ENCODE measurements at regions not wholly inside any gene's neighbourhood (a gene's known extent, or its start where the extent isn't known, plus 50 kb on each side); places are given as distances from the start of the nearest gene placed in this dataset.
"Not testable (repeated sequence)": the region's sequence is repeated elsewhere in the genome, so short reads cannot be mapped to it uniquely, and the experiment has no call there.

DNA sequence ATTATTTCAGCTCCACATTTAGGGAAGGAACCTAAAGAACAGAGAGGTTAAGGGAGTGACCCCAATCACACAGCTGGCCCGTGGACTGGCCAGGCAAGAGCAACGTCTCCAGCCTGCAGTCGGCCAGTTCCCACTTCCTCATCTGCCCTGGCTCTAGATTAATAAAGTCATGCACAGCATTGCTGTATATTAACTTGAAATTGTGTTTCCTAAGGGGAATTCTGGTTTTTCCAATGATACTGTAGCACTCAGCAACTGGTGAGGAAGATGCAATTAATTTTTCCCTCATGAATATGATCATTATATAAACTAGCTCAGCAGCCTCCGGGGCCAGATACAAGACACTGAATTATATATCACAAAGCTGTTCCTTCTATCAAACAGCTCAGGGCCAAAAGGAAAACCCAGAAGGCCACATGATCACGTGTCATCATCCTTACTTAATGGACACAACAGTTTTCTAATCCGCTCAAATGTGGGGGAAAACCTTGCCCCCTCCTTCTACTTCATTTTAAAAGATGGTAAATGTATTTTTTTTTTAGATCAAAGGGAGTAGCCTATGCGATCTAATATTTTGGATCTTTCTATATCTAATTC is 295.3 kb upstream of the PRKCQ start:
- no peak for DNase-seq (ENCODE audit: low read depth)

DNA sequence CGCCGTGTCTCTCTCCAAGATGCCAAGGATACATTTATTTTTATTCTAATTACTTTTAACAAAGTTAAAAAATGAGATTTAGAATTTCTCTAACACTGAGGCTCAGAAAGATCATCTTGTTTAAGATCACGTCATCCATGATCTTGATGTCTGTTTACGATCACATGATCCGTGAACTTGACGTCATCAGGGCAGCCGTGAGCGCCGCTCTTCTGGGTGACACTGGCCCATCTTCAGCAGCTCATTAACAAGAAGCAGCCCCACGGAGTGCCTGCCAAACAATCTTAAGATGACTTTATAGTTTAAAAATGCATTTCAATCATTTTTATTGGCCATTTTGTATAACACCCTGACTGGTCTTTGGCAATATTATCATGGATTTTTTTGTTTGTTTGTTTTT is 291.1 kb upstream of the PRKCQ start:
- DNase-seq (ENCODE audit: low read depth) = no peak

DNA sequence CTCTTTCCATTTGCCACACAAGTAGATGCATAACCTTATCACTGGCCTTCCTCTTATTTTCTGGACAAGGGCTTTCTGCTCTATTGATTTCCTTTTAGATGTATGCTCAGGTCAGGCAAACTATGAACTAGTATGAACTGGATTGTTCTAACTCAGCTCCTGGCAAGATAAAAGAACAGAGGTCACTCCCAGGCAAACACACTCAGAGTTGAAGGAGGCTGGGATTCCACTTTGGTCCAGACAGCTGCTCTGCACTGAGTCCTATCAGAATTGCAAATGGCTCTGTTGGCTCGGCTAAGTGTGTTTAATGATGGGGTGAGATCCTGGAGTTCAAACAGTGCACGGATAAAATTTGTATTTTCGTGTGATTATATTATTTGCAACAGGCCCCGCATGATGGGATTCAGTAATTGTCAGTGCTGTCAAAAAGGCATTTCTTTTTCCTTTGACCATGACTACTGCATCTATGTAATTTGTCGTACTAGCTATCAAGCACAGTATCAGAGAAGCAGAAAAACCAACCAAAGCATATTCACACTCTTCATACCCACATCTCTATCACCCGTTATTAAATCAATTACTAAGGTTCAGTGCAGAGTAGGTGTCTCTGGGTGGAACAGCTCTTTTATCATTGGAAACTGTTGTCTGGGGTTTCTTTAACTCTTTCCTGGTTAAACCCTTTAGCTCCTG is 288.1 kb upstream of the PRKCQ start:
- DNase-seq (ENCODE audit: low read depth) = no peak

DNA sequence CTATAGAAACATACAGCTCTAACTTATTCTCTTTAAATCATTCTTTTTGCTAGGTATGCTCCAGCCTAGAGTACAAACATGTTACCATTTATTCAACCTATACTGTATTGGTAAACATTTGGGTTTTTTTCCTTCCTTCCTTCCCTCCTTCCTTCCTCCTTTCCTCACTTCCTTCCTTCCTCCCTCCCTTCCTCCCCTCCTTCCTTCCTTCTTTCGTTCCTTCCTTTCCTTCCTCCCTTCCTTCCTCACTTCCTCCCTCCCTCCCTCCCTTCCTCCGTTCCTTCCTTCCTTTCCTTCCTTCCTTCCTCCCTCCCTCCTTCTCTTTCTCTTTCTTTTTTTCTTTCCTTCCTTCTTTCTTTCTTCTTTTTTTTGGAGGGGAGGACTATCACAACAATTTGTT is 286.7 kb upstream of the PRKCQ start:
- DNase-seq (ENCODE audit: low read depth) = no peak

DNA sequence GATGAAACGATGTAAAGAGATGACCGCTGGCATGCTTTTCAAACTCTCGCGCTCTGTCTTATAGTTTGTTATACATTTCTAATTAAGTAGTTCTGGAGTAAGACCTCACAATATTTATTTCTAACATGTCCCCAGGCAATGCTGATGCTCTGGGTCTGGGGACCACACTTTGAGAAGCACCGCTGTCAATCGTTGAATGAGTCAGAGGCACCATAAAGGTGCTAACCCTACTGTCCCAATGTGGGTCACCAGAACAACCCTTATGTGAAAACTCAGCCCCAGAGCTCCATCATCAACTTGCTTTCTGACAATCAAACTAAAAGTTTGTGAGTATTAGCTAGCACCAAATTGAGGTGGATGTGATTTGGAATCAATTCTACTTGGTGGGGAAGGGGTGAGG is 284.1 kb upstream of the PRKCQ start:
- no peak for DNase-seq (ENCODE audit: low read depth)

DNA sequence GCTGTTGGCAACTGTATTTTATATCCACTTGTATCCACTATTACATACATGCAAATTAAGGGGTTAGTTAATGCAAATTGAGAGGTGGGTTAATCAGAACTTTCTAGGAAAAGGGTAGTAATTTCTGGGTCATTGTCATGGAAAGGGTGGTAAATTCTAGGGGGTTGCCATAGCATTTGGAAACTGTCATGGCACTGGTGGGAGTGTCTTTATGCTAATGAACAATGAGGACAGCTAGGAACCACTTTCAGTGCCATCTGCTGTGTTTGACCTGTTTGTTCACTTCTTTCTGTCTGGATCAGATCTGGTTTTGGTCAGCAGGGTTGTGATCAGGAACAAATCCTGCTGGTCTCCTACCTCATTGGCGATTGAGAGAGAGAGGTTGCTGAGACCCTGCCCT is 283.3 kb upstream of the PRKCQ start:
- no peak for DNase-seq (ENCODE audit: low read depth)

DNA sequence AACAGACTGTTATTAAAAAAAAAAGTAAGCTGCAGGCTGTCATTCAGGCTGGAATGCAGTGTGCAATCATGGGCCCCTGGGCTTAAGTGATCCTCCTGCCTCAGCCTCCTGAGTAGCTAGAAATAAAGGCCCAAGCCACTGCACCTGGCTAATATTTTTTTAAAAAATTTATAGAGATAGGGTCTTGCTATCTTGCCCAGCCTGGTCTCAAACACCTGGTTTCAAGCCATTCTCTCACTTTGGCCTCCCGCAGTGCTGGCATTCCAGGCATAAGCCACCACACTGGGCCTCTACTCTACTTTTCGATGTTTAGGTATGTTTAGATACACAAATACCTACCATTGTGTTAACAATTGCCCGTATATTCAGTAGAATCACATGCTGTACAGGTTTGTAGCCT is 270.4 kb upstream of the PRKCQ start:
- no peak for DNase-seq (ENCODE audit: low read depth)

DNA sequence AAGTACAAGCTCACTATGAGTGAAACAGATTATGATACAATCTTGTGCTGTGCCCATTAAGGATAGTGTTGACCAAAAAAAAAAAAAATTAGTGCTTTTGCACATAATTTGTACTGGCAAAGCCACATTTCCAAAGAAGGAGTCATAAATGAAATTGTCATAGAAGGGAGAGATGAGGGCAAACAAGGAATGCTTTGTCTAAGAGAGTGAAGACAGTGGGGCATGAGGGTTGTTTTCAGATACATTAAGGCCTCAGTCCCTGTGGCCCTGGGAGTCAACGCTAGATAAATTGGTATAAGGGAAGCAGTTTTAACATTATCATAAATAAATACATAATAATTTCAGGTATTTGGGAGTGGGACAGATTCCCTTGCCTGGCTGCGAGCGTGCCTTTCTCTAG is 267.5 kb upstream of the PRKCQ start:
- no peak for DNase-seq (ENCODE audit: low read depth)

DNA sequence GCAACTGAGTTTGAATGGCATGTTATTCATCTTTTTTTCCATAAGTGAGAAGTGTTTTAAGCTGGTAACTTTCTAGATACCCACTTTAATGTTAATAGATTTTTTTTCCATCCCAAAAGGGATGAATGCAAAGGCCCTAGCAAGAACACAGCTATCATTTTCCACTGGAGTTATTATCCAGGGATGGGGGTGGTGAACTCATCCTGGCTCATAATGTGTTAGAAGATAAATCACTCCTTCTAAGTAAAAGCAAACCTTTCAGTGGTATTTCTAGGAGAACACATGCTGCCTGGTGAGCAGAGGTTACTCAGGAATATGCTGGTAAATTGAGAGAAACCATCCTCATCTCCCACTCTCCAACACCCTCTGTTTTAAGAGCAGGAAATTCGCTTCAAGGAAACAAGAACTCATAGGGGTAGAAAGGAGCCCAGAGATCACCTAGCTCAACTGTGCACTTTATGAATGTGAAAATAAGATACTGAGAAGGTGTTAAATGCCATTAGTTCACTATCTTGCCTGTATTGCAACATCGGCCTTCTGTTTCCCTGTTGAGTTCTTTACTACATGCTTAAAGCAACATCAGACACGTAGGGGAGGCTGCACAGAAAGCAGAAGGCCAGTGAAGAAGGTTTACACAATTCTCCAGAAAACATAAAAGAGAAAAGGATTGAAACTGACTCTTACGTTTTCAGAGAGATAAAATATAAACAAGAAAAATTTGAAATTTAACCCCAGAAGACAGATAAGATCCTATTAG is 264.0 kb upstream of the PRKCQ start:
- no peak for DNase-seq (ENCODE audit: low read depth)

DNA sequence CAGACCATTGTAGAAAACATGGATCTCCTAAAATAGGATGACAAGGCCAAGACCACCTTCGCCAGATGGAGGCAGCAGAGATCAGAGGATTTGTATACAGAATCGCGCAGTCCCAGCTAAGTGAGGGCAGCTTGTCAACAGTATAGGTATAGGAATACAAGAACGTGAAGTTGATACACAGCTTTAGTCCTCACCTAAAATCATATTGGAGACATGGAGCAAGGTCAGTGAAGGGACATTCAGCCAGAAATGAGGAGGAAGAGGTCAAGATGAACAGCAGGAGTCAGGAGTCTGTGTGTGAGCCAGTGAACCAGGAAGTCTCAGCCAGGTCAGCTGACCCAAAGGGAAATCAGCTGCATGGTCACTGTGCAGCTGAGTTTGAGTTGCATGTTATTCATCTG is 263.4 kb upstream of the PRKCQ start:
- DNase-seq (ENCODE audit: low read depth) = no peak

DNA sequence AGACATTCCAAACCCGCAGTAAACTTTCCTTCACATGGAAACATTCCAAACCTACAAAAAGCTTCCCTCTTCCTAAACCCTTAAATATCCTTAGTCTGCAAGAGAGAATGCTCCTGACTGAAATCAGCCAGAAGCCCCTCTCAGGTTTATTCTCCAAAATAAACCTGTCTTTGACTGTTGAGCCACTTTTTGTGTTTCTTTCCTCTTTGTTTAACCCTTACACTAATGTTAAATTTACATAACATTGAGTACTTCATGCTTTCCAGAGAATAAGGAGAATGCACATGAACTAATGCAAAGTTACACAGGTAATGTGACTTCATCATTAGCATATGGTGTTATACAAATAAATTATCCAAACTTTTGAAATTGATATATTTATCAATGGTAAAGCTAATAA is 262.6 kb upstream of the PRKCQ start:
- DNase-seq (ENCODE audit: low read depth) = no peak

DNA sequence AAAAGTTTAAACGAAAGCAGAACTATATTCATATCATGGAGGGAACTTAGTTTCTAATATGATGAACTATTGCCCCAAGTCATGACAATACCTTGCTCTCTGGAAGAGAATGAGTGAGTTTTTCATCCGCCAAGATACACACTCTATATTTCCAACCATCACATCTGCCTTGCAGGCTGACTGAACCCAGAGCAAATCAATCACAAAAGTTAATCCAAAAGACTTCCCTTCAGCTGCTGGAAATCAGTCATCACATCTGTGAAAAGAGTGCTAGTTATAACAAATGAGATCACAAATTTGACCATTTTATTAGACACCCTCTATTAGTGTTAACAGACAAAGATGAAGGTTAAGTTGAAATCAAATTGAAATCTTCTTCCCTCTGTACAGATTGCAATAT is 261.7 kb upstream of the PRKCQ start:
- DNase-seq (ENCODE audit: low read depth) = no peak

DNA sequence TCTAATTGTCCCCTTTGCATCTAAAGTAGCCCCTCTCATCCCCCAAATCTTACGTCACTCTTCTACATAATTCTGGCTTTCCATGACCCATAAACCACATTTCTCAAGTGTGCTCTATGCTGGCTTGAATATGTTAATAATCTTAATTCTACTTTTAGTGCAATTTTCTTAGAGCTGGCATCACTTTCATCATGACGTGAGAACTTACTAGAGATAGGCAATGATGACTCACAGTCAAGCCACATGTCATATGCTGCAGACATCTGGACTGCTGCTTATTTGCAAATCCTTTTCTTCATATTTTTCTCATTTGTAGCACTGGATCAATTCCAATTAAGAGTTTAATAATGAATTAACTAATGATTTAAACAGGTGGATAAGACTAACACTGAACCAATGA is 260.7 kb upstream of the PRKCQ start:
- no peak for DNase-seq (ENCODE audit: low read depth)

DNA sequence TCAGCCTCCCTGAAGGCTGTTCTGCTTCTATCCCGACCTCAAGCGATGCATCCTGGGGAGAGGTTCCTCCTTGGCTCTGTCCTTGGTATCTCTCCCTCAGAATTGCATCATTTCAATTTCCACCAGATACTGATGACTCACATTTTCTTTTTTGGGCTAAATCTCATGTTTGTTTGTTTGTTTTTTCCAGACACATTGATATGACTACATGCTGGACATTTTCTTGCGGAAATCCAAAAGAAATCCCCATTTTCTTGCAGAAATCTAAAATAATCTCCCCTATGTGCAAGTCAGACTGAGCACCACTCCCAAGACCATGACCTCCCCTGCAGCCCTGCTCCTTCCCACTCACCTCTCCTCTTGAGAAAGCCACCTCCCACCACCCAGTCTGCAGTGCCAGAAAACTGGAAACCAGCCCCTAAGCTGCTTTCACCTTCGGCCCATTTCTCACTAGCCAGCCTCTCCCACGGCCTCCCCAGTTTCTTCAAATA is 260.2 kb upstream of the PRKCQ start:
- no peak for DNase-seq (ENCODE audit: low read depth)

DNA sequence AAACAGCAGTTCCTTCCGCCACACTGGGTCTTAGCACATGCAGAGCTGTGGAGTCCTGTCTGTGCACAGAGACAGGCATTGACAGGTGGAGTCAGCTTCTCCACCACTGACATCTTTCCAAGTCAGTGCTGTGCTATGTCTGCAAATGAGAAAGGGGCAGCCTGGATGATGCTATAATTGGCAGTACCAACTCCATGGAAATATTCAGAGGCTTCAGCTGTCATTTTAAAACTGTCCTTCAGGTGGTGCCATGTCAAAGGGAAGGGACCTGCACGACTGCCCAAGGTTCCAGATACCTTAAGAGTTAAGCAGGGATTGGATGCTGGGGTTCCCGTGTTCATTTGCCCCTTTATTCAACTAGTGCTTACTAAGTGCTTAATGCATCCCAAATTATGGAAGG is 258.0 kb upstream of the PRKCQ start:
- no peak for DNase-seq (ENCODE audit: low read depth)

DNA sequence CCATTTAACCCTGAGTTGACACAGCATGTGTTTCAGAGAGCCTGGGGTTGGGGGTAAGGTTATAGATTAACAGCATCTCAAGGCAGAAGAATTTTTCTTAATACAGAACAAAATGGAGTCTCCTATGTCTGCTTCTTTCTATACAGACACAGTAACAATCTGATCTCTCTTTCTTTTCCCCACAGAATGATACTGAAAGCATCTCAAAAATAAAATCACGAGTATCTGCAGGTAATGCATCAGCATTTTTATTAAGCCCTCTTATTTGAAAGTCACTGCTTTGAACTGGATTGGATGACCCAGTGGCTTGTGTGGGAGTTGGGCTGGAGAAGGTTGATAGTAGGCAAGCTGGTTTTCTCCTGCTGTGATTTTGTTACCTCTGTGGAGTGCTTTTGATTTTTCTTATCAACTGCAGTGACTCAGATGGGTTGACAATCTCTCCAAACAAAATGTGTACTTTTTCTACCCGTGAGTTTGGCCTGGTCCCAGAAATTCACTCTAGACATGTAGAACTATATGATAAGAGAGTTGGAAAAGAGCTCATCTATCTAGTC is 253.5 kb upstream of the PRKCQ start:
- no peak for DNase-seq (ENCODE audit: low read depth)

DNA sequence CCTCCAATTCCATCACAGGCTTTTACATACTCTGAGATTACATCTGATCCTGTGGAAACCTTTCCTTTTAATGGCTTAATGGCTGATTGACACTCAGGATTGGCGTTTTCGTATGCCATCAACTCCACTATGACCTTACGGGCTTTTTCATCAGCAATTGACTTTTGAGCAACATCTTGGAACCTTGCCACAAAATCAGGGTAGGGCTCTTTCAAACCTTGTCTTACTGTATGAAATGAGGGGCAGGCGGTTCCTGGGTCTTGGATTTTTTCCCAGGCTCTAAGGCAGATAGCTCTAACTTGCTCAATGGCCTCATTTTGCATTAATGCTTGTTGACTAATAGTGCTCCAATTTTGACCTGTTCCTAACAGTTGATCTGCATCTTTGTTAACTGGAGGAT is 250.9 kb upstream of the PRKCQ start:
- not testable (repeated sequence) for DNase-seq (ENCODE audit: low read depth)

DNA sequence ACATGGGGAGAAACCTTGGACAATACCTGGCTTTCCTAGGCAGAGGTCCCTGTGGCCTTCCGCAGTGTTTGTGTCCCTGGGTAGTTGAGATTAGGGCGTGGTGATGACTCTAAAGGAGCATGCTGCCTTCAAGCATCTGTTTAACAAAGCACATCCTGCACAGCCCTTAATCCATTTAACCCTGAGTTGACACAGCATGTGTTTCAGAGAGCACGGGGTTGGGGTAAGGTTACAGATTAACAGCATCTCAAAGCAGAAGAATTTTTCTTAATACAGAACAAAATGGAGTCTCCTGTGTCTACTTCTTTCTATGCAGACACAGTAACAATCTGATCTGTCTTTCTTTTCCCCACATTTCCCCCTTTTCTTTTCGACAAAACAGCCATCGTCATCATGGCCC is 244.7 kb upstream of the PRKCQ start:
- not testable (repeated sequence) for DNase-seq (ENCODE audit: low read depth)

DNA sequence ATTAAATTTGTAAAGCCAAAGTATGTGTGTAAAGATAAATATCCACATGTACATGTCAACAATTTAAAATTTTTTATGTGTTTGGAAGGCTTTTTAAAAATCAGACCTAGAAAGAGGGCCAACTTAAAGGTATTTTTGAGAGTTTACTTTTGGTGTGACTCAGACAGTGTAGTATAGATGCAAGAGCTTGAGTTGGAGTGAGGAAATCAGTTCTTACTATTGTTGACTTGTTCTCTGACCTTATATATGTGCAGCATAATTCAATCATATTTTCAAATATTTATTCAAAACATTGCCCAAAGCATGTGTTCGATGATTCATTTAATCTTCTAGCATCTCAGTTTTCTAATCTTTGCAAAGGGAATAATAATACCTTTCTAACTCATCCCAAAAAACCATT is 243.7 kb upstream of the PRKCQ start:
- no peak for DNase-seq (ENCODE audit: low read depth)

DNA sequence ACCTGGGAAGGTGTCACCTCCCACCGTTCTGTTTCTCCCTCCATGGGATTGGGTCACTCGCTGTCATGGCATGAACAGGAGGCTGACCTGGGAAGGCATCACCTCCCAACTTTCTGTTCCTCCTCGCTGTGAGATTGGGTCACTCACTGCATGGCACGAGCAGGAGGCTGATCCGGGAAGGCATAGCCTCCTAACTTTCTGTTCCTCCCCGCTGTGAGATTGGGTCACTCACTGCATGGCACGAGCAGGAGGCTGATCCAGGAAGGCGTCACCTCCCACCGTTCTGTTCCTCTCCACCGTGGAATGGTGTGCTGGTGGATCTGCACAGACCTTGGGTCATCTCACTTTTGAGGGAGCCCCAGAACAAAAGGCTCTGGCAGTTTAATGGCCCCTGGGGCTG is 239.2 kb upstream of the PRKCQ start:
- no peak for DNase-seq (ENCODE audit: low read depth)

DNA sequence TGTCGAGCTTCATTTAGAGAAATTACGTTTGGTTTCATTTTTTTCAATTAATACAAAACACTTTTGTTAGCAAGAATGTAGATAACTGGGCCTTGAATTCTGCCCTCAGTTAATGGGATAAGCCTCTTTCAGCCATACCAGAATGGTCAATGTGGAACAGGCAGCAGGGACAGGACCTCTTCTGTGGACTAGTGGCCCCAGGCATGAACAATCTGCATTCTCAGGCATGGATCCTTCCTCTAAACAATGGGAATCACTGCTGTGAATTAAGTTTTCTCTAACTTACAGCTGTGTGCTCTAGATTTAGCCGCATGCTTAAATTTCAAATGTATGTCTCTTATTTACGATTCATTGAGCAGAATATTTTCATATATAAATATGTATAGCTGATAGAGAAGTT is 237.7 kb upstream of the PRKCQ start:
- DNase-seq (ENCODE audit: low read depth) = no peak

DNA sequence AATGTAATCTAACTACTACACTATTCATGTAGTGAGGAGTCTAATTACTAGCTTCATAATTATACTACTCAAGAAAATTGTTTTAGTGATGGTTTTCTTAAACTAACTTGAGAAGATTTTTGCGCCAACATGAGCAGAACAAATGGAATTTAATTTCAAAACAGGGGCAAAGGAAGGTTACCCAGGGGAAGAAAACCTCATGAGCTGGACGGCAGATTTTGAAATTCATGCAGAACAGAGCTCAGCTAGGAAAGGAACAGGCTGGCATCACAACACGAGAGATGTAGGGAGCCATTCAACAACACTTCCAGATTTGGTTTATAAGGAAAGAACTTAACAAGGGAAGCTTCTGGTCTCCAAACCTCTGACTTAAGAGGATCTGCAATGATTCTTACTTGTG is 235.3 kb upstream of the PRKCQ start:
- no peak for DNase-seq (ENCODE audit: low read depth)

DNA sequence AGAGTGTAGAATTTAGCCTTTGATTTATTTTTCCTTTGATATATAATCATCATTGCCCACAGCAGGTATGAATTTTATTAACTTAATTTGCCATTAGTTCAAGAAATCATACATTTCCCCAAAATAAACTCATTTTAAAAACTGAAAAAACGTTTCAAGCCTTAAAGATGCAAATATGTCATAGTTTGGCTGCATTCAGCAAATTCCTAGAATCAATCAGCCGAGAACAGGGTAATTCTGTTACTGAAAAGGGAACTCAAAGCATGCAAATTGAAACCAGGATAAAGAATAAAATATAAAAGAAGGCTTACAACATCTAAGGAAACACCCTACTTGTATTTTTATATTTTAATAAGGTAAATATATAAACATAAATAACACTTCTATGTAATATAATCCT is 233.8 kb upstream of the PRKCQ start:
- DNase-seq (ENCODE audit: low read depth) = no peak

Data from stimulated activated CD8-positive, alpha-beta memory T cell treated with anti-CD3 and anti-CD28 coated beads, Interleukin-12 subunit alpha, Interleukin-12 subunit beta, amount 100 ng/mL, for 4 hours (primary cell).